ENCODE measurements at regions not wholly inside any gene's neighbourhood (a gene's known extent, or its start where the extent isn't known, plus 50 kb on each side); places are given as distances from the start of the nearest gene placed in this dataset.

GRCh38 chr7:68121056-68121455 lies 1124.4 kb downstream of the TYW1 start (continued):
- TF ChIP-seq ETS1 (IDR thresholded peaks at IDR 0.05) (no peak), CREB1 (CRISPR knock-in tag; IDR thresholded peaks at IDR 0.05; ENCODE audit: low read depth) (no peak), ZNF462 (CRISPR knock-in tag; IDR thresholded peaks at IDR 0.05) (no peak), EZH2 (IDR thresholded peaks at IDR 0.05; ENCODE audit: low read depth, unreplicated experiment) (no peak), EZH2phosphoT487 (IDR thresholded peaks at IDR 0.05; ENCODE audit: unreplicated experiment) (no peak)

GRCh38 chr7:68121655-68122054 lies 1125.0 kb downstream of the TYW1 start:
- H2AFZ ChIP-seq: no peak overlapping the region

More at GRCh38 chr7:68121655-68122054, 1125.0 kb downstream of the TYW1 start:
- H3K9me3 Mint-ChIP-seq: peaks cover 98% of the 10 kb centered on the region
- no peaks in the 10 kb centered on the region for H3K4me1 Mint-ChIP-seq
- no peak overlapping the region for H3K4me3 ChIP-seq
- H3K27ac Mint-ChIP-seq: no peak overlapping the region
- H3K27me3 Mint-ChIP-seq (ENCODE audit: insufficient read depth, low read depth, poor library complexity): no peaks in the 10 kb centered on the region
- TF ChIP-seq ZNF331 (CRISPR knock-in tag; IDR thresholded peaks at IDR 0.05; ENCODE audit: low read depth) (no peak), CTCF (conservative IDR thresholded peaks at IDR 0.05; ENCODE audit: low read depth in 2 of 2) (no peak), ETS1 (IDR thresholded peaks at IDR 0.05) (no peak)
- no peaks in the 10 kb centered on the region for H4K20me1 ChIP-seq (replicated peaks; ENCODE audit: insufficient read depth)
- DNase-seq (ENCODE audit: low spot score) (no peak), ATAC-seq (no peak)
- H3K36me3 Mint-ChIP-seq (ENCODE audit: low read depth): peaks cover 52% of the 10 kb centered on the region
- H3K36me3 ChIP-seq (ENCODE audit: insufficient read depth): no peaks in the 10 kb centered on the region; the same call in 1 of the 2 replicates
- H3K4me1 ChIP-seq (ENCODE audit: insufficient read depth): no peaks in the 10 kb centered on the region
- no peak overlapping the region for H3K4me3 Mint-ChIP-seq
- no peak overlapping the region for H3K27ac ChIP-seq (ENCODE audit: low read depth)
- H3K9me2 ChIP-seq (ENCODE audit: insufficient read depth): no peaks in the 10 kb centered on the region
- H3K79me2 ChIP-seq (replicated peaks; ENCODE audit: insufficient read depth): no peaks in the 10 kb centered on the region
- H3K4me2 ChIP-seq: no peak overlapping the region
- H3K27me3 ChIP-seq (ENCODE audit: insufficient read depth): no peaks in the 10 kb centered on the region
- H3F3A ChIP-seq (replicated peaks; ENCODE audit: low read depth): no peaks in the 10 kb centered on the region
